Natural killer cell (primary cell): ENCODE measurements at regions not wholly inside any gene's neighbourhood (a gene's known extent, or its start where the extent isn't known, plus 50 kb on each side); places are given as distances from the start of the nearest gene placed in this dataset.
"Not testable (repeated sequence)": the region's sequence is repeated elsewhere in the genome, so short reads cannot be mapped to it uniquely, and the experiment has no call there.

Source experiments
- ATAC-seq, 3 donors: fragments of 150-1000 bp in 2 of 3; fragments of 200-7000 bp in 1 of 3; cut with Tn5 transposase; 1 replicate in 1 of 3; 2 replicates in 2 of 3; pipeline ENCODE4 v1.10.0; 2021; ENCODE audit warnings: mild to moderate bottlenecking in 2 of 3, moderate library complexity in 2 of 3
- DNase-seq, 2 donors: peaks; one replicate each; pipeline versions ENCODE4 v3.0.0 to v3.0.0-alpha.2; 2013 to 2021; ENCODE audit warnings: mixed read lengths in 1 of 2
- H3K27ac ChIP-seq: one replicate; pipeline ENCODE4 v1.5.1; 2013; ENCODE audit warnings: mild to moderate bottlenecking, low read length
- H3K27me3 ChIP-seq: one replicate; pipeline ENCODE4 v1.6.1; 2013; ENCODE audit warnings: low read length; ENCODE audit not compliant: control insufficient read depth, insufficient read depth
- H3K36me3 ChIP-seq: one replicate; pipeline ENCODE4 v1.6.1; 2013; ENCODE audit warnings: low read length; ENCODE audit not compliant: control insufficient read depth, insufficient read depth
- H3K4me1 ChIP-seq: one replicate; pipeline ENCODE4 v1.6.1; 2013; ENCODE audit warnings: low read length; ENCODE audit not compliant: control insufficient read depth, insufficient read depth
- H3K4me3 ChIP-seq: one replicate; pipeline ENCODE4 v1.5.1; 2013; ENCODE audit warnings: low read length
- H3K9me3 ChIP-seq: one replicate; pipeline ENCODE4 v1.6.1; 2013; ENCODE audit warnings: low read length; ENCODE audit not compliant: control insufficient read depth, insufficient read depth
- H3K27ac Mint-ChIP-seq, 2 donors: one replicate each; pipeline ENCODE4 v1.8.0; 2022; ENCODE audit warnings: mild to moderate bottlenecking in 2 of 2, mixed read lengths in 2 of 2, moderate library complexity in 1 of 2
- H3K27me3 Mint-ChIP-seq, 2 donors: one replicate each; pipeline ENCODE4 v1.8.0; 2022; ENCODE audit warnings: low read depth in 2 of 2, mixed read lengths in 2 of 2
- H3K36me3 Mint-ChIP-seq: one replicate; pipeline ENCODE4 v1.8.0; 2022; ENCODE audit warnings: mixed read lengths
- H3K4me1 Mint-ChIP-seq, 2 donors: one replicate each; pipeline ENCODE4 v1.8.0; 2022; ENCODE audit warnings: mixed read lengths in 2 of 2
- H3K4me3 Mint-ChIP-seq: one replicate; pipeline ENCODE4 v1.8.0; 2022; ENCODE audit warnings: mild to moderate bottlenecking, moderate library complexity, mixed read lengths
- H3K9me3 Mint-ChIP-seq, 2 donors: one replicate each; pipeline ENCODE4 v1.8.0; 2022; ENCODE audit warnings: mixed read lengths in 2 of 2
- WGBS: methylation state at CpG from one replicate; pipeline ENCODE4 v1.1.7; 2013; ENCODE audit warnings: missing lambda C conversion rate; ENCODE audit not compliant: insufficient coverage; 5-methylcytosine and 5-hydroxymethylcytosine counted together
- intact Hi-C: fragments of 100-400 bp; cut with micrococcal nuclease; formaldehyde crosslinking; loops from one replicate; pipeline ENCODE4 v1.14.2; 2022

DNA sequence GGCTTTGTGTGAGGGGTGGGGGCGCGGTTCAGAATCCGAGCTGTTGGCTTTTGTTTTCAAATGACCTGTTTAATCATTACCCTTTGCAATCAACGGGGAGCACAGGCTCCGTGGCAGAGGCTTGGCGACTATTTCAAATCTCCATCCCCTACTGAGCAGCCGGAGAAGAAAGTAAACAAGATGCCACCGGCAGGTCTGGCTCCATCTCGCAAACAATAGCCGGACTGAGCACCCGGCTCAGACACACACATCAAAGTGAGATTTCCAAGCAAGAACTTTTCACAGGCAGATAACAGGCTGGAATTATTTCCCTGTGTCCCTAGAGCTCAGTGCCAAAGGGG is 143.4 kb downstream of the GTF2IRD2B start:
- H3K27me3 ChIP-seq, intact Hi-C loops, H3K9me3 ChIP-seq, H3K4me3 Mint-ChIP-seq, H3K27ac ChIP-seq, H3K36me3 ChIP-seq, H3K27me3 Mint-ChIP-seq, H3K4me1 Mint-ChIP-seq, ATAC-seq, H3K36me3 Mint-ChIP-seq, H3K9me3 Mint-ChIP-seq, DNase-seq, H3K27ac Mint-ChIP-seq, H3K4me3 ChIP-seq, H3K4me1 ChIP-seq: not testable (repeated sequence)
- WGBS = no CpG with 5 or more reads among the region's 11 CpGs

- intact Hi-C loops, H3K27ac Mint-ChIP-seq, H3K4me3 ChIP-seq, H3K27me3 ChIP-seq, H3K27me3 Mint-ChIP-seq, H3K36me3 ChIP-seq, H3K4me1 Mint-ChIP-seq, H3K4me1 ChIP-seq, H3K9me3 Mint-ChIP-seq, H3K36me3 Mint-ChIP-seq, H3K4me3 Mint-ChIP-seq, H3K9me3 ChIP-seq, H3K27ac ChIP-seq: not testable (repeated sequence)
- no CpG with 5 or more reads among the region's 103 CpGs for WGBS
- DNase-seq = peak in 1 of 2 donors; percentile 45
- peak; percentile 92 to 98 (median 95) for ATAC-seq
Measured at GRCh38 chr7:75237255-75238187, 145.1 kb downstream of the GTF2IRD2B start.

DNA sequence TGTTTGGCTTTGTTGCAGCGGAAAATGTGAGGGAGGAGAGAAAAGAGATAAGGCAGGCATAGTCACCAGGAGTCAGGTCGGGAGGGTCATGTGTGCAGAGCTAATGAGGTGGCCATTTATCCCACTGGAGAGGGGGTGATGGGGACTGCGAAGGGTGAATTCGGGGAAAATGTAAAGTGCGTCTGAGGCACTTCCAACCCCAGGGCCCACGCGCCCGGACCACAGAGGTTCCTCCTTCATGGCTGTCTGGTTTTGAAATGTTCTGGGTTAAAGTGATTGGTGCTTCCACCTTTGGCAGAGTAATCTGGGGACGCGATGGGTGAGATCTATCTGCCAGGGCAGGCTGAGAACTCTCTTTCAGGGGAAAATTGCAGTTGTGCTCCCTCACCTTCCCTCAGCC is 145.9 kb downstream of the GTF2IRD2B start:
- H3K4me3 ChIP-seq, H3K4me1 Mint-ChIP-seq, H3K27ac ChIP-seq, DNase-seq, H3K27ac Mint-ChIP-seq, H3K4me3 Mint-ChIP-seq, H3K9me3 Mint-ChIP-seq, ATAC-seq, intact Hi-C loops, H3K4me1 ChIP-seq, H3K36me3 ChIP-seq, H3K27me3 Mint-ChIP-seq, H3K36me3 Mint-ChIP-seq, H3K27me3 ChIP-seq, H3K9me3 ChIP-seq: not testable (repeated sequence)
- no CpG with 5 or more reads among the region's 10 CpGs for WGBS

- H3K9me3 Mint-ChIP-seq, H3K27ac ChIP-seq, DNase-seq, H3K27me3 Mint-ChIP-seq, H3K9me3 ChIP-seq, H3K27ac Mint-ChIP-seq, H3K4me1 ChIP-seq, H3K4me3 Mint-ChIP-seq, intact Hi-C loops, H3K36me3 Mint-ChIP-seq, H3K27me3 ChIP-seq, ATAC-seq, H3K4me1 Mint-ChIP-seq, H3K4me3 ChIP-seq, H3K36me3 ChIP-seq: not testable (repeated sequence)
- no CpG with 5 or more reads among the region's 3 CpGs for WGBS
Measured at GRCh38 chr7:75243638-75244037, 151.2 kb downstream of the GTF2IRD2B start.

DNA sequence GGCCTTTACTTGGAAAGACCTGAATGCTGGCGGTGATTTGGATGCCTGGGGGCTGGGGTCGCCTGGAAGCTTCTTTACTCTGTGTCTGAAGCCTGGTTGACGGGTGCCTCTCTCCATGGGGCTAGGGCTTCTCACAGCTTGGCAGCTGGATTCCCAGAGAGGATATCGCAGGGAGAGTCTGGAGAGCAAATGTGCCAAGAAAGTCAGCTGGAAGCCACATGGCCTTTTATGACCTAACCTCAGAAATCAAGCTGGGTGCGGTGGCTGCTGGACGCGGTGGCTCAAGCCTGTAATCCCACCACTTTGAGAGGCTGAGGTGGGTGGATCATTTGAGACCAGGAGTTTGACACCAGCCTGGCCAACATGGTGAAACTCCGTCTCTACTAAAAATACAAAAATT is 147.2 kb upstream of the TRIM73 start:
- H3K27ac ChIP-seq, H3K4me1 Mint-ChIP-seq, H3K4me1 ChIP-seq, H3K27ac Mint-ChIP-seq, H3K36me3 ChIP-seq, H3K36me3 Mint-ChIP-seq, H3K27me3 Mint-ChIP-seq, ATAC-seq, H3K4me3 ChIP-seq, H3K9me3 ChIP-seq, H3K9me3 Mint-ChIP-seq, H3K4me3 Mint-ChIP-seq, H3K27me3 ChIP-seq, DNase-seq, intact Hi-C loops: not testable (repeated sequence)
- WGBS = no CpG with 5 or more reads among the region's 8 CpGs

DNA sequence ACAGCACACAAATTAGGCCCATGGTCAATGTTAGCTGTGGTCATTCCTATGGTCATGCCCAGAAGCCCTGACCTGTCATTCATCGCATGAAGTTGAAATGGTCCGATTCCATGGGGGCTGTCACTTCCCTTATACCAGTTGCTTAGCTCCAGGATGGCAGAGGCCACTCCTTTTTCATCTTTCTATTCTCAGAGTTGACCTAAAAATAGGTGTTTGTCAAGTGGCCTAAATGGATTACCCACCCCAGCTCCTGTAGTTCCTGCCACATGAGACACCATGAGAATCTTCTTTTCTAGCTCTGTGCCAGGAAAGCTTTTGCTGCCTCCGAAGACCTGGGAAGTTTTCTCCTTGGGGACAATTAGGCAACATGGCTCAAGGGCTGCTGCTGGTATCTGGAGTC is 141.2 kb upstream of the TRIM73 start:
- DNase-seq, H3K27ac Mint-ChIP-seq, H3K4me1 Mint-ChIP-seq, H3K4me1 ChIP-seq, intact Hi-C loops, H3K4me3 ChIP-seq, H3K9me3 Mint-ChIP-seq, H3K27me3 Mint-ChIP-seq, H3K4me3 Mint-ChIP-seq, ATAC-seq, H3K36me3 Mint-ChIP-seq, H3K9me3 ChIP-seq, H3K27me3 ChIP-seq, H3K36me3 ChIP-seq, H3K27ac ChIP-seq: not testable (repeated sequence)
- no CpG with 5 or more reads among the region's 3 CpGs for WGBS

- H3K4me3 ChIP-seq, H3K4me1 Mint-ChIP-seq, H3K27ac Mint-ChIP-seq, intact Hi-C loops, H3K4me3 Mint-ChIP-seq, H3K27ac ChIP-seq, DNase-seq, H3K27me3 Mint-ChIP-seq, H3K27me3 ChIP-seq, ATAC-seq, H3K9me3 Mint-ChIP-seq, H3K36me3 Mint-ChIP-seq, H3K4me1 ChIP-seq, H3K9me3 ChIP-seq, H3K36me3 ChIP-seq: not testable (repeated sequence)
- WGBS = no CpG with 5 or more reads among the region's 2 CpGs
Measured at GRCh38 chr7:75257442-75257841, 138.0 kb upstream of the TRIM73 start.

GRCh38 chr7:75259454-75260003 is 135.9 kb upstream of the TRIM73 start:
- H3K27ac Mint-ChIP-seq, DNase-seq, intact Hi-C loops, H3K4me1 ChIP-seq, H3K9me3 ChIP-seq, H3K9me3 Mint-ChIP-seq, H3K36me3 ChIP-seq, H3K27me3 Mint-ChIP-seq, H3K27me3 ChIP-seq, H3K27ac ChIP-seq, ATAC-seq, H3K36me3 Mint-ChIP-seq, H3K4me1 Mint-ChIP-seq, H3K4me3 Mint-ChIP-seq, H3K4me3 ChIP-seq: not testable (repeated sequence)
- WGBS = no CpG with 5 or more reads among the region's 6 CpGs
